HL-60 (cell line): ENCODE measurements at regions not wholly inside any gene's neighbourhood (a gene's known extent, or its start where the extent isn't known, plus 50 kb on each side); places are given as distances from the start of the nearest gene placed in this dataset.

Experiments used
- DNase-seq, 2 experiments: peaks; one replicate each; pipeline ENCODE4 v3.0.0-alpha.2; 2010 to 2020; ENCODE audit warnings: low read depth in 1 of 2, low spot score in 1 of 2
- H3K27ac ChIP-seq: fragments of 250-450 bp; sonication (Bioruptor Pico); replicated peaks from 2 replicates; pipeline ENCODE4 v1.5.1; 2020; ENCODE audit warnings: mild to moderate bottlenecking, moderate library complexity
- H3K27me3 ChIP-seq: fragments of 250-450 bp; sonication (Bioruptor Pico); 2 replicates; pipeline ENCODE4 v1.5.1; 2021; ENCODE audit warnings: mild to moderate bottlenecking, moderate library complexity; ENCODE audit not compliant: insufficient read depth, poor library complexity, severe bottlenecking
- H3K4me3 ChIP-seq: replicated peaks from 2 replicates; pipeline ENCODE4 v1.5.1; 2011; ENCODE audit warnings: mild to moderate bottlenecking, control low read depth, low read length; ENCODE audit not compliant: insufficient read depth
- GABPA ChIP-seq: IDR thresholded peaks from 2 replicates; pipeline ENCODE4 v1.6.1; 2012; ENCODE audit warnings: low read depth
- POLR2AphosphoS5 ChIP-seq: IDR thresholded peaks from 2 replicates; pipeline ENCODE4 v1.6.1; 2012; ENCODE audit warnings: low read depth
- REST ChIP-seq: IDR thresholded peaks from 2 replicates; pipeline ENCODE4 v1.6.1; 2012; ENCODE audit warnings: low read depth; ENCODE audit not compliant: insufficient replicate concordance
- SPI1 ChIP-seq: IDR thresholded peaks from 2 replicates; pipeline ENCODE4 v1.6.1; 2012; ENCODE audit warnings: low read depth, mild to moderate bottlenecking, borderline replicate concordance
- TF ChIP-seq, protein P1 (sequence below): IDR thresholded peaks from one replicate; pipeline ENCODE4 v1.5.1; 2011; ENCODE audit warnings: low read length, control low read depth, inconsistent platforms; ENCODE audit not compliant: insufficient read depth

- TF ChIP-seq SPI1 = no peak
- H3K4me3 ChIP-seq = no peak overlapping the region
- DNase-seq = no peak
These were observed 170.2 kb upstream of the IL12A start for GRCh38 chr3:159818399-159818798.

DNA sequence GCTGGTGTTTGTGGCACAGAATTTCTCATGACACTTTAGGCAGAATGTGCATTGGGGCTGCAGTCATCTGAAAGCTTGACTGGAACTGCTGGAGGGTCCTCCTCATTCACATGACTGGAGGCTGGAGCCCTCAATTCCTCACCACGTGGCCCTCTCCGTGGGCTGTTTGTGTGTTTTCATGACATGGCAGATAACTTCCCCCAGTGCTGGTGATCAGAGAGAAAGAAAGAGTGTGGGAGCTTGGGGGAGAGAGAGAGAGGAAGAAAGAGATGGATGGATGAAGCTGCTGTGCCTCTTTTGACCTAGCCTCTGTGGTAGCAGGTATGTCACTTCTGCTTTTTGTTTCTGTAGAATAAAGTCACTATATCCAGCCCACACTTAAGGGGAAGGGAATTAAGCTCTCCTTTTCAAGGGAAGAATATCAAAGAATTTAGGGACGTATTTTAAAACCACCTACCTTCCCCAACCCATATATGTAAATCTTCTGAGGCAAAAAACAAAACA, 169.6 kb upstream of the IL12A start:
- TF ChIP-seq POLR2AphosphoS5 = no peak
- TF ChIP-seq SPI1 = peak; percentile 62
- no peak overlapping the region for H3K4me3 ChIP-seq
- H3K27me3 ChIP-seq = peaks cover 2% of the 10 kb centered on the region
- no peak for DNase-seq
- no peak overlapping the region for H3K27ac ChIP-seq

More at GRCh38 chr3:159818399-159818798, 170.2 kb upstream of the IL12A start:
- Histone ChIP-seq H3K27me3 (peaks cover 2% of the 10 kb centered on the region), H3K27ac (no peak overlapping the region)

DNA sequence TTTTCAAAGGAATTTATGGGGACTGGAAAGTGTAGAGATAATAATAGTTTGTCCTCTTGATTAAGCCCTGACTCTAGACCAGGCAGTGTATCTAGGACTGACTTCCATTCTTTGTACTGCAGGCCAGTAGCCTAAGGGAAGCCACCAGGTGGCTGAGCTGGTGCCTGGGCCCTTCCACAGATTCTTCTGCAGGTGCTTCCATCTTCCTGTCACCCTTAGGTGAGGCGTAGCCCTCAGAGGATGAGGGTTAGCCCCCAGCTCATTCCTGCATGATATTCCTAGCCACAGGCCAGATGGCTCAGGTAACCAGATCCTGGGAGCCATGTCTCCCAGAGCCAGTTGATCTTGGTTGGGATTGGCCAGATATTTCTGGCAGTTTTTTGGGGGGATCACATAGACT, 169.0 kb upstream of the IL12A start:
- no peak overlapping the region for H3K27ac ChIP-seq
- H3K4me3 ChIP-seq = no peak overlapping the region
- peaks cover 2% of the 10 kb centered on the region for H3K27me3 ChIP-seq
- TF ChIP-seq GABPA = no peak
- TF ChIP-seq POLR2AphosphoS5 = no peak
- TF ChIP-seq, protein P1, sequence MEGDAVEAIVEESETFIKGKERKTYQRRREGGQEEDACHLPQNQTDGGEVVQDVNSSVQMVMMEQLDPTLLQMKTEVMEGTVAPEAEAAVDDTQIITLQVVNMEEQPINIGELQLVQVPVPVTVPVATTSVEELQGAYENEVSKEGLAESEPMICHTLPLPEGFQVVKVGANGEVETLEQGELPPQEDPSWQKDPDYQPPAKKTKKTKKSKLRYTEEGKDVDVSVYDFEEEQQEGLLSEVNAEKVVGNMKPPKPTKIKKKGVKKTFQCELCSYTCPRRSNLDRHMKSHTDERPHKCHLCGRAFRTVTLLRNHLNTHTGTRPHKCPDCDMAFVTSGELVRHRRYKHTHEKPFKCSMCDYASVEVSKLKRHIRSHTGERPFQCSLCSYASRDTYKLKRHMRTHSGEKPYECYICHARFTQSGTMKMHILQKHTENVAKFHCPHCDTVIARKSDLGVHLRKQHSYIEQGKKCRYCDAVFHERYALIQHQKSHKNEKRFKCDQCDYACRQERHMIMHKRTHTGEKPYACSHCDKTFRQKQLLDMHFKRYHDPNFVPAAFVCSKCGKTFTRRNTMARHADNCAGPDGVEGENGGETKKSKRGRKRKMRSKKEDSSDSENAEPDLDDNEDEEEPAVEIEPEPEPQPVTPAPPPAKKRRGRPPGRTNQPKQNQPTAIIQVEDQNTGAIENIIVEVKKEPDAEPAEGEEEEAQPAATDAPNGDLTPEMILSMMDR = no peak
- DNase-seq = no peak

DNA sequence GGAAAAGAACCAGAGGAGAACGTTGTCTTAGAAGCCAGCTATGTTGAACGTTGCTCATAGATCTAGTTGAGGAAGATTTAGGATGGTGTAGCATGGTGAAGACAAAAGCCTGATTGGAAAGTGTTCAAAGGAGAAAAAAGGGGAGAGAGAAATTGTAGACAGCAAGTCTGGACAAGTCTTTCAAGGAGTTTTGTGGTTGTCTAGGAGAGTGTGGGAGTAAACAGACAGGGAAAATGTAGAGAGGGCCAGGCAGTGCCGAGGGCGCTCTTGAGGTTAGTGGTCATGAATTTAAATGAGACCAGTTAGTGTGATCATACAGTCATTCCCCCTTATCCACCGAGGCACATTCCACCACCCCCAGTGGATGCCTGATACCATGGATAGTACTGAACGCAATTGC, 167.5 kb upstream of the IL12A start:
- no peak overlapping the region for H3K27ac ChIP-seq
- DNase-seq = no peak
- H3K27me3 ChIP-seq = peaks cover 2% of the 10 kb centered on the region
- TF ChIP-seq SPI1 = no peak
- TF ChIP-seq REST = no peak
- TF ChIP-seq POLR2AphosphoS5 = no peak
- TF ChIP-seq, protein P1 = no peak
- TF ChIP-seq GABPA = no peak
- no peak overlapping the region for H3K4me3 ChIP-seq

GRCh38 chr3:159821736-159822135, 166.9 kb upstream of the IL12A start:
- H3K4me3 ChIP-seq = no peak overlapping the region
- no peak overlapping the region for H3K27ac ChIP-seq
- H3K27me3 ChIP-seq = peaks cover 2% of the 10 kb centered on the region
- DNase-seq = no peak
- TF ChIP-seq, protein P1 = no peak
- TF ChIP-seq GABPA = no peak

GRCh38 chr3:159823780-159824179, 164.9 kb upstream of the IL12A start:
- H3K27ac ChIP-seq = no peak overlapping the region
- H3K27me3 ChIP-seq = peaks cover 2% of the 10 kb centered on the region
- H3K4me3 ChIP-seq = no peak overlapping the region
- no peak for DNase-seq
- no peak for TF ChIP-seq GABPA
- TF ChIP-seq, protein P1 = no peak
- no peak for TF ChIP-seq SPI1
- no peak for TF ChIP-seq REST
- TF ChIP-seq POLR2AphosphoS5 = no peak
